NCI-H1105 (cell line): ENCODE measurements at regions not wholly inside any gene's neighbourhood (a gene's known extent, or its start where the extent isn't known, plus 50 kb on each side); places are given as distances from the start of the nearest gene placed in this dataset.

Experiments
- DNase-seq: peaks from one replicate; lab custom pipeline; 2025; lab: John Stamatoyannopoulos, UW

DNA sequence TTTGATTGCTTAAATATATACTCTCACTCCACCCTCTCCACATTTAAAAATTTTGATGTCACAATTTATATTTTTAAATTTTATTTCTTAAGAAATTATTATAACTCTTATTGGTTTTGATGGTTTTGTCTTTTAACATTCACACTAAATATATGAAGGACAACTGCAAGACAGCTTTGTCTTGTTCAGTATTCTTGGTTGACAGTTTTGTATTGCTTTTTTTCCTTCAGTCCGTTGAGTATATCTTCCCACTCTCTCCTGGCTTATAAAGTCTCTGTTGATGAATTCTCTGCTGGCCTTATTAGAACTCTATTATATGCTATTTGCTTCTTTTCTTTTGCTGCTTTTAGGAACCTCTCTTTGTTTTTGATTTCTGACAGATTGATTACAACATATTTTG is 392.2 kb downstream of the C6orf118 start:
- DNase-seq: no peak

DNA sequence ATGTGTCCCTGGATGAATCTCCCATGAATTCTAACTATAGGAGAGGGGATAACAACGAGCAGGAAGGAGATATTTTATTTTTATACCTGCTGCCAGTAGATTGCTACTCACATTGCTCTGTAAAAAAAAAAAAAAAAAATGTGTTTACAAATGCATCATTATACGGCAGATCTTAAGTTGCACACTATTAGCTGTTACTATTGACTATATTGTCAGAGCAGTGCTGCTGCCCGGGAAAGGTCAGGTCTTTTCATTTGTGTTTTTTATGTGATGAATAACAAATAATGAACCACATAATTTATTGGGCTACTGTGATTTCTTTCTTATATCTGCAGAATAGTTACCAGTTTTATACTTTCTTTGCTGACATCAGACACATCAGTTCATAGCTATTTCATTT is 393.3 kb downstream of the C6orf118 start:
- DNase-seq: no peak

DNA sequence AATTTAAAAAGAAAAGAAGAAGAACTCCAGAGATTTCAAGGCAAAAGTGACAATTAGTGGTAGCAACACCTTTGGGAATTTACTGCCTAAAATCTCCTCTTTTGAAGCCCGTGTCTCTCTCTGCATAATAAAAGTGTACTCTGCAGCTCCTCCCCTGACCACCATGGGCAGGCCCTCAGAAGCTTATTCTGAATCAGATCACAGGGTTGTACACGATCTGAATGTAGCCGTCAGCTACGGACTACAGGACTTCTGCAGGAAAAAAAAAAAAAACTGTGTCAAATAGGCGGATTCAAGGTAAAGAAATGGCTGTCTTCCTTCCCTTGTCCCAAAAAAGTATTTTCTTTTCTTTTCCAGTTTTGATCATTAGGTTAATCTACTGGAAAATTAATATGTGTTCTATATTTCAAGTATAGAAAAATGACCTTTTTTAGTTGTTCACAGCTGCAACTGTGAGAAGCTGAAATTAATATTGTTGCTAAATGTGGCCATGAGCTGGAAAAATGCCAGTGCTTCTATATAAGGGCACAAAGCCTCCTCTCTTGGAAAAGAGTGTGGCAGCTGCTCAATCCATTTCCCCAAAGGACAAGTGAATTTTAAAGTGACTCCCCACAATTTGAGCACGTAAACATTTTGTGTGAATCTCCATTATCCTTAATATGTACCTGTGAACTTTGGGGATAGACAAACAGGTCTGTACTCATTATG is 397.4 kb downstream of the C6orf118 start:
- DNase-seq: peak; percentile 97

DNA sequence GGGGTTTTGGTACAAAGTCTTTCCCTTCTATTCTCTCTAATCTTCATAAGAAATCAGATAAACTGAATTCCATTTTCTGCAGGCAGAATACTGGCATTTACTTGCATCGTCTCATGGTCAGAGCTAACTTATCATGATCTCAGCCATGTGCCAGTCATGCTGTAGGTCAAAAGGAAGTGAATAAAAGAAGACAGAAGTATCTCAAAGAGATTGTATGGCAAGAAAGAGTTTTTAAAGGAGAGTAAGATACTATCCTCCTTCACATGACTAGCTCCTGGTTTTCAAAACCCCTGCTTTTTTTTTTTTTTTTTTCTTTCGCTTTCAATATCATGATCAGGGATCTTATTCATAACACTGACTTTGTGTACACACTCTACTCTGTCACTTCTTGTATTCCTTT is 398.3 kb downstream of the C6orf118 start:
- peak; percentile 15 for DNase-seq

DNA sequence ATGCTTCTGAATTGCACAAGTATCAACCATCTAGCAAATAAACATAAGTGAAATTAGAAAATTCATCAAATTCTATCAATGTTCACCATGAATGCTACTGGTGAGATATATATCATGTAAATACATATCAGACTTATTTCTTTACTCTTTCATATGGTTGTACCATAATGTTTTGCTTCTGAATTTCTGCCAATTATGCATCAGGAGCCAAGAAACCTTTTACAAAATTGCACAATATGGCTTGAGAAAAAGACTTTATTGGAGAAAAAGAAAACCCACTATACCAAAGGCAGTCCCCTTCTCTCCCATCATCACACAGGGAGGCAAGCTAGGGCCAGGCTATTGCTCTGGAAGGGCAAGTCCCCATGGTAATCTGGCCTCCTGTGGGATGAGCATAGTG is 402.6 kb downstream of the C6orf118 start:
- DNase-seq: no peak

DNA sequence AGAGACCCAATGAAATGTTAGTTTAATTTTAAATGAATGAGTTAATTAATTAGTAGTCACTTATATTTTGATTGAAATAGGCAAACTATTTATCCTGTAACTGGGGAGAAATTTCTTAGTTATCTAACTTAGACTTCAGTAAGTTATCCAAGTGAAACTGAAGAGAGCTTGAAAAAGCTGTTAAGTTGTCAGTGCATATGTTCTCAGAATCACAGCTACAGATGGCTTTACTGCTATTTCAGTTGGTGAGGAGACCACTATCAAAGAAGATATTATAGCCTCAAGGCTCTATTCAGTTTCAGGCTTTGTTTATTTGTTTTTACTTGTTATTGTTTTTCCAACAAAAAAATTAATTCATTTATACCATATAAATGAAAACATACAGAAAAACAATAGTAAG is 404.1 kb downstream of the C6orf118 start:
- no peak for DNase-seq

DNA sequence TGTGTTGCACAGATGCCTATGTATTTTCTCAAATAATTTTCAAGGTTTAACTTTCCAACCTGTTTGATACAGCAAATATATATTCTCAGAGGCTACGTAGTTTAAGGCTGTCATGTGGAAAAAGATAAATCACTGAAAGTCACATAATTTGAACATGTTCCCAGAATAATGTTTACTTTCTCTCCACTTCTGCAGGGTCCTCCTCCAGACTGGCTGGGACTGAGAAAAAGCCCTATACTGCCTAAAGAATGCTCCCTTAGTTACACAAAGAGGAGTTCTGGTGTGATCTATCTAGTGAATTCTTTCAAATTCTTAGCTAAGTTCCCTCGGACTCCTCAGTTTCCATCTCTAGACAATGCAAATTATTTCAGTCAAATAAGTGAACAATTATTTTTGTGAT is 411.0 kb downstream of the C6orf118 start:
- DNase-seq: no peak

DNA sequence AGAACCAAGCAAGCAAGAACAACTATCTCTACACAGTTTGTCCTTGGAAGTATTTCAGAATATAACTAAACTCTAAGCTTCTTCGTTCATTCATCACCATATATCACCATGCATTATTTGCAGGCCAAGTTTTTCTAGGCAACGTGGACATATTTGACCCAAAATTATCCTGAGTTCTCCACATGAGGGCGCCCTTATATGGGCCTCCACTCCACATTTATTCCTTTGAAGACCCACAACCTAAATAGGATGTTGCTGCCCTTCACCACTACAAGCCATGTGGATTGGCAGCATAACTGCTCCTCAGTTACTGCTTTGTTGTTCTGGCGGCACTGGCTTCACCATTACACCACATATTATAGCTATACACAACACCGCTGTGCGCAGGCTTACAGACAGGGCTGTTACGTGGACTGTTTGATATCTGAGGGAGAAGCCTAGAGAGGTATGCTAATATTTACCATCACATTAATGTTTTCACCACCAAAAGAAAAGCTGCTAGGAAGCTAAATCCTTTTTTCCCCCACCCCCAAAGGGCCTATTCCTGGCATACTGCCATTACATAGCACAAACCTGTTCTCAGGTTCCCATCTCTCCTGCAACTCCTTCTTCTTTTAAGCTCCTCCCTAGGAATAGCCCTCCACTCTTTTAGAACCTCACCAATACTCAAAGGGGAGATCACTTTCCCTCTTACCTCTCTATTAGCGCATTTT is 411.7 kb downstream of the C6orf118 start:
- peak; percentile 15 for DNase-seq

DNA sequence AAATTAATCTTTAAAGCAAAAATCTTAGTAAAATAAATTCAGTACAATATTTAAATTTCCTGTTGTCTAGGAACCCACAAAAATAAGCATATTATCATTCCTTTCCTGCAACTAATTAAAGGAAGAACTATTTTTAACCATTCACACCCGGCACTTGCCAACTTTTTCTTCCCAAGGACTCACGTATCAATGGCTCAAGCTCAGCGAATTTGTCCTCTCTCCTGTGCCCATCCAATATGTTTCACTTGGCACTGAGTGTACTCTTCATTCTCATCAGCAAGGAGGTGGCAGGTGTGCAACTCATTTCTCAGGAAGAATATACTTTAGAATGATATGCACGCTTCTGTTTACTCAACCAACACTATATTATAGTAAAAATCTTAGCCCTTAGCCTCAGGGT is 419.4 kb downstream of the C6orf118 start:
- DNase-seq: peak; percentile 16

DNA sequence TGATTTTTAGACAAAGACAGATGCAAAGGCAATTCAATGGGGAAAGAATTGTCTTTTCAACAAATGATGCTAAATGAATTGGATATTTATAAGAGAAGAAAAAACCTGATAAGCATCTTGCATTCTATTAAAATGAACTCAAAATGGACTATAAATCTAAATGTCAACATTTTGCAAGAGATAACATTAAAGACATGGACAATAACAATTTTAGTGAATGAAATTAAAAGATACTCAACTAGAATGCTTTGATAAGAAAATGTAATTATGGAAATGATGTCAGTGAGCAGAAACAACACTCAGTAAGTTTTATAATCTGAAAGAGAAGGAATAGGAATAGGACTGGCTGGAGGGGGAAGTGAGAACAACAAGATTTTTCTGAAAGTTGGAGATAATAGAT is 421.7 kb downstream of the C6orf118 start:
- DNase-seq: no peak

DNA sequence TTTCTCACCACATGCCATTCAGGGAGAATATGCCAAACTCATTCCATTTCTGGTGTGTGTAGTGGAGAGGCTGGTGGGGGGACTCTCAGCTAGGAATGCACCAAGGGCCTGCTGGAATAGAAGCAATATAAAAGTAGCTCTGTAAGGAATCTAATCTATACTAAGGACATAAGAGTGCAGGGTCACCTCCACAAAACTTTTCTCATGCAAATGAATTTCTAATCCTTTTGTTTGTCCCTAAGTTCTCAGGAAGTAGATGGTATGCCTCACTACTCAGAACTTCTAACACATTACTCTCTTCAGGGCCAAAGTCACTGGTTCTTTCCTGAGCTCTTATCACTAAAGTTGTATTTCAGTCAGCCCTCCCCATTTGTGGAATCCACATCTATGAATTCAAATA is 427.2 kb downstream of the C6orf118 start:
- no peak for DNase-seq

DNA sequence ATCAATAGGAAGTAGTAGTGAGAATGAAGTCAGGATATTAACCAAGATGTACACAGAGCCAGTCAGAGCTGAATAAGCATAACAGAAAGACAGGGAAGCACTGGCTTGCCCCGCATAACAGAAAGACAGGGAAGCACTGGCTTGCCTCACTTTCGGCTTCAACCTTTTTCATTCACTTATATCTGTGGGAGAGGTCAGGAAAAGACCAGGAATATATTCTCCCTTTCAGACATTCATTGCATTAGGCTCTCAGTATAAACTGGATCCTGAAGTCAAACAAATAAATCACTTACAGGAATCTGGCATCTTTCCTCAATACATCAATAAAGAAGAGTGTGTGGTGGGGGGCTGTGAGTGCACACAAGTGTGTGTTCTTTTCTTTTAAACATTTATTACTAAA is 437.6 kb downstream of the C6orf118 start:
- DNase-seq: no peak

DNA sequence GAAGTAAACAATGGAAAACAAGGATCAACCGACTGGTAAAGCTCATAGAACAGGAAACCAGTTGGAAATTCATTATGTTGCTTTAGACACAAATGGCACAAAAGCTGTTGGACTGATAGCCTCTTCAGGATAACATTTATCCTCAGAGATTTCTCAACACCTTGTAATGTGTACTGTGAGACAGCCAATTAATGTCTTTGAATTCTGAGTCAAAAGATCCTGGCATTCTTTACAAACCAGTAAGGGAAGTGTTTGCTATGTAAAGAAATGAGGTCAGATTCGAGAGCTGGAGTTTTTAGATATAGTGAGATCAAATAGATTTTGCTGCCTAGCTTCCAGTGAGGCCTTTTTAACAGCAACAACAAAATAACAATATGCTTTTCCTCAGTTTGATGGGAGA is 439.2 kb downstream of the C6orf118 start:
- DNase-seq: no peak

DNA sequence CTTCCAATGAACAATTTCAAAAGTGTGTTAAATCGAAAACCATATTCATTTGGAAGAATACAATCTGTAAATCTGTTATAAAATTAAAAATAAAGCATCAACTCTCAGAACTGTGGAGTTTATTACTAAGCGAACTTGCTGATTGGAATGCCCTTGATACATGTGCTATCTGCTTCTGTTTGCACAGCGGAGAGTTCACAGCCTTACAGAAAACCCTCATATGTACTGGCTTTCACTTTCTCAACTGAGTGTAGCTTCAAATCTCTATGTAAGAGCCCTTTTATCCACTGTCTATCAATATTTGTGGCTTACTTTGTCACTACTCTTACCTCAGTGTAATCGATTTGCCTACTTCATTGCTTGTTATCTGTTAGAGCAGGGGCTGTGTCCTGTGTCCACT is 447.4 kb downstream of the C6orf118 start:
- no peak for DNase-seq

DNA sequence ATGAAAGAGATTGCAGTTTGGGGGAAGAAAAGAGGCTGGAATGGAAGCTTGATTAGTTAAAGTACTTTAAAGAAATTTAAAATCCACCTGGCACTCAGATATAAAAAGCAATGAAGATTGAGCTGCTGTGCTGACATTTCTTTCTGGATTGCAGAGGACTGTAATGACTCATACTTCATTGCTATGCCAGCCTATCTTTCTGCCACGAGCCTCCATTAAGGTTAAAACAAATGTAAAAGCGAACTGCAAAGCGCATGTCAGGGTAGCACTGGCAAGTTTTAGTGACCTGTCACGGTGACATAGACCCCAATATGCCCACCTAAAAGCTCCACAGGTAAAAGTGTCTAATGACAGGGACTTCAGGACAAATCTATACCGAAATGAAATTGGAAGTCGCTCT is 449.6 kb downstream of the C6orf118 start:
- DNase-seq: no peak

DNA sequence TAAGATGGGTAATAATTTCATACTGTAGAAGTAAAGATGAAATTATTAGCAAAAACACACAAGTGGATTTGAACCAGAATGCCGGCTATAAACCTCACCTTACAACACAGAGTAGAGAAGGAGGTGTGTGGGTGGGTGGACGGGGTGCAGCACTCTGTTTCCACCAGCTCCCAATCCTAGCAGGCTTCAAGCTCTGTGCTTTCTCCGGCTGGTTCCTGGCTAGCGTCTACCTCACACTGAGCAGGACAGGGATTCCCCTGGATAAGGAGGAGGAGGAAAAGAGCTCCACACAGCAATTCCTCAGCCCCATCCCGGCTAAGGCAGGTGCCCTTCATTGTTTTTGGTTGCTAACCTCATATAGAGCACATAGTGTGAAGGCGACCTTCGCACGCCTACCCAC is 453.3 kb downstream of the C6orf118 start:
- DNase-seq: no peak

DNA sequence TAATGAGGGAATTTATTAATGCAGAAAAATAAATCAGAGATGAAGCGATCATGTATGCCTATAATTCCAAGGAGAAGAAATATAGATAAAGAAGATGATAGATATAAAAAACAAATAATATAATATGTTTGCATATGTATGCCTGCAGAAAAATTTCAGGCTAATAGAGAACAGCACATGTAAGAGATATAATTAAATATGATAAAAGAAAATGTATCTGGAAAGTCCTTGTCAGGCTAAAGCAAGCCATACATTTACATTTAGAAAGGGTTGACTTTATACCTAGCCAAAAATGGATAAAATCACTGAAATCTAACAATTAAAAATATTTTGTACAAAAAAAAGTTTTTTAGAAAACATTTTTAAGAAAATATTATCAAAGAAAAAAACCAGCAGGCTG is 454.1 kb downstream of the C6orf118 start:
- DNase-seq: no peak

DNA sequence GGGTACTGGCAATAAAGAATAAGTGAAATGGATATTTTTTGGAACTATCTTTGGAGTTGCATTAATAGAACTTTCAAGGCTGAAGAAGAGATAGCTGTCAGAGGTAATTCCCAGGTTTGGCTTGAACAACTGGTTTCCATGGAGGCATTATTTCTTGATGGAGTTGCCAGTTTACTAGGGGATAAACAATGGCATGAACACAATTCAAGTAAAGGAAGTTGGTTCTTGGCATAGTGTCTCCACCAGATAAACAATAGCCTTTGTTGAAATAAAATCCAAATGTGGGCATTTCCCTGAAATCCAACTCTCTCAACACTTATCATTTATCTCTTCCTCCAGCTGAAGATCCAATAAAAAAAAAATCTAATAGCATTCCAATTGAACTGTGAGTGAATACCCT is 454.9 kb downstream of the C6orf118 start:
- no peak for DNase-seq

DNA sequence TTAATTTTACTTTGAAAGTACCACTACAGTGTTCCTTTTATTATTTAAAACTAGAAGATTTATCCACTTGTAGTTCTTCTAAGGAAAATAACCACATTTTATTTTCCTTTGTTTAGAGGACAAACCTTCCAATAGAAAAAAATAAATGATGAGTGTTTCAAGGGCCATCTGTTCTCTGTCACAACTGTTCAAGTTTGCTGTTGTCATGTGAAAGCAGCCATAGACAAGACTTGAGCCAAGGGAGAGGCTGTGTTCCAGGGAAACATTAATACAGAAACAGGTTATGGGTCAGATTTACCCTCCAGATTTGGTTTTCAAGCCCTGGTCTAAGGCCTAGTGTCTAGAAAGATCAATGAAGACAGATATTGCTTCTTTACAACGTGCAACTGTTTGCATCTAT is 463.6 kb downstream of the C6orf118 start:
- DNase-seq: no peak

DNA sequence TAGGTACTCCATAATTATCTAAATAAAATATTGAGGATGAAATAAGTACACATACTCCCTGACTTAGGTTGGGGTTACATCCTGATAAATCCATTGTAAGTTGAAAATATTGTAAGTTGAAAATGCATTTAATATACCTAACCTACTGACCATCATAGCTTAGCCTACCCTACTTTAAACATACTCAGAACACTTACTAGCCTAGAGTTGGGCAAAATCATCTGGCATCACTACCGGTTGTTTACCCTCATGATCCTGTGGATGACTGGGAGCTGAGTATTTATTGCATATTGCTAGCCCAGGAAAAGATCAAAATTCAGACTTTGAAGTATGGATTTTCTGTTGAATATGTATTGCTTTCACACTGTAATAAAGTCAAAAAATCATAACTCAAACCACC is 467.3 kb downstream of the C6orf118 start:
- no peak for DNase-seq

DNA sequence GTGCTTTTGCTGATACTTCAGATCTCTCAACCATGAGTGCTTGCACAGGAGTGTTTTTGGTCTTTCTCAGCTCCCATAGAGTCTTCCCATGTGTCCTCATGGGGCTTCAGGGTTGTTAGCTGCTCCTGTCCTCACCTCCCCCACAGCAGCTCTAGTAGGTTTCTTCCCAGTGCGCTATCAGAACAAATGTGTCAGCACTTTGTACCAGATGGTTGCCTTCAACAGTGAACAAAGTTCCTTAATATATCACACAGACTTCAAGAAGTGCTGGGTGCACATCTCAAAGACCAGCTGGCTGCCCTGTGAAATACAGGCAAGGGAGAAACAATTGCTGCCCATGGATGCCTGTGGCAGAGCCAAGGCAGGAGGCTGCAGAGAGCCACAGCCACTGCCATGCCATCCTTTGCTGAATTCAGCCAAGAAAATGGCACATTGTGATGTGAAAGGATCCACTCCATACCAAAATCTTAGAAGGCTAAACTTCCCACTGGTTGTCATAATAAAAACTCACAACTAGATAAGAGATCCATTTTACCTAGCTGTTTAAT is 471.3 kb downstream of the C6orf118 start:
- DNase-seq: no peak

DNA sequence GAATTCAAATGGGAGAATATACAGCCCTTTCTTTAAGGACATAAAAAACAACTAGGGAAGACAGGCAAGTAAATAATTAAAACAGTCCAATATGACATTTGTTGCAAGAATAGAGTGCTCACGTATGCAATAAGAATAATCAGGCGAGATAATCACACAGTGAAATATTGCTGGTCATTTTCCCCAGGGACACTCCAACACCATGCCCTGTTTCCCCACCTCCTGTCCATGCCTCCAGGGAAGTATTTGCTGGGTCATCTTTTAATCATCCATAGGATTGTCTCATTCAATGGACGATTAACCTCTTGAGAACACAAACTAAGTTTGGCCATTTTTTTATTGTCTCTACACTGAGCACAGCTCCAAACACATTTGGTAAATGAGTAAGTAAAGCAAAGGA is 472.9 kb downstream of the C6orf118 start:
- no peak for DNase-seq

DNA sequence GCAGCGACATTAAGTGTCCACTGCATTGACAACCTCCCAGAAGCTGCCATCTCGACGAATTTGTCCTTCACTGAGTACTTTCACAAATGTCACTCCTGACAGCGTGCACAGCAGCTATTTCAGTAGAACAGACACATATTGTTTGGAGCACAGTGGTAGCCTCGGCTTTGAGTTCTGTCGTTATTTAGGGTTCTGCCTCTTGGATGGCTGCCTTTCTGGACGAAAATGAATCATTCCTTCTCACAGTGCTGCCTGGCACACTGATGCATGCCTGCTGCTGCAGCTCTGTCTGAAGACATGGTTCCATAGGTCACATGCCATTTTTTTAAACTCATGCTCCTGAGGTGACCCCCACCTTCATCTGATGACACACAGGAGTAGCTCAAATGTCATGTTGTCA is 477.0 kb downstream of the C6orf118 start:
- no peak for DNase-seq

DNA sequence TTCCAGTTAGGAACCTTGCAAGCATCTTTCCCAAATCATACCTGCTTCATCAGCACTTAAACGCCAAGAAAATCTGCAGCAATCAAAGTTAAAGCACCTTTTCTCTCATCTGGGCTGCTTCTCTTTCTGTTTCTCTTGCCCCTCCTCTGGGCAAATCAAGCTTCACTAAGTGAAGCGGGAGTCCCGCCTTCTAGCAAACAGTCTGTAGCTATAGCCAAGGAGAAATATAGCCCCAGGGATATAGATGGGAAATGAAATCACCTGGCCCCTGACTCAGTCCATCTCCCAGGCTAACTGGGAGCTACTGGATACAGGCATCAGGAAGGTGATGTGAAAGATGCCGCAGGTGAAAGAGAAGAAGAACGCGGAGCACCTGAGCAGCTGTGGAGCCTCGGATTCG is 481.9 kb downstream of the C6orf118 start:
- DNase-seq: peak; percentile 86
